ENCODE measurements at regions not wholly inside any gene's neighbourhood (a gene's known extent, or its start where the extent isn't known, plus 50 kb on each side); places are given as distances from the start of the nearest gene placed in this dataset.

DNA sequence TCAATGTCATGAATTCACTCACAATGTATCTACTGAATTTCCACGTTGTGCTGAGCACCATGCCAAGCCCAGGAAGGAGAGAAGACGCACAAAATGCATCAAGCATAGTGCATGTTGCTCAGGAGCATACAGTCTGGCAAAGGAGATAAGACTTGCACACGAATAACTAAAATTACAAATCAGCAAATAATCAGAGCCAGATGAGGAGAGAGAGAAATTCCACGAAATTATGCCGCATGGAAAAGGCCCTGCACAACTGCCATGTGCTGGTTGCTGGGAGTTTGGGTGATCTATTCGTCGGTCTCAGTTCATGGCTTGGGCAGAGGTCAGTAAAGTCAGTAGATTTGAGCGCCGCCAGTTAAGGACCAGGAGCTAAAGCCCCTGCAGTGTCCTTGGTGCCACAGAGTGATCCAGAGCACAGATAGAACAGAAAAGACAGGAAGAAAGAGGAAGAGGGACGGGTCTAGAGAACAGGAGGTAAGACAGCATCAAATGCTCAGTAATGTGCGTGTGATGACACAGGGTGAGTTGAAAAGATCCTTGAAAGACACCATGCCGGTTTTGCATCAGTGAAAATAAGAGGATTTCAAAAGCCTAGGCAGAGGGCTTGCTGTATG, 55.1 kb upstream of the ZNF281 start:
- Mint-ChIP-seq H3K4me3 (no peak overlapping the region), H3K9me3 (no peaks in the 10 kb centered on the region), H3K27ac (peak overlapping the region; percentile 68), H3K36me3 (ENCODE audit: low read depth) (no peaks in the 10 kb centered on the region), H3K27me3 (ENCODE audit: insufficient read depth, low read depth, poor library complexity) (no peaks in the 10 kb centered on the region), H3K4me1 (peaks cover 10% of the 10 kb centered on the region)
- H3F3A ChIP-seq (replicated peaks; ENCODE audit: low read depth): no peaks in the 10 kb centered on the region
- ATAC-seq (no peak; the same call in 1 of the 3 replicates), DNase-seq (ENCODE audit: low spot score) (no peak)
- H3K4me1 ChIP-seq (ENCODE audit: insufficient read depth): no peaks in the 10 kb centered on the region
- H3K4me2 ChIP-seq: no peak overlapping the region
- H3K27ac ChIP-seq (ENCODE audit: low read depth): no peak overlapping the region
- H2AFZ ChIP-seq: no peak overlapping the region
- no peak overlapping the region for H3K4me3 ChIP-seq
- TF ChIP-seq, protein P1, sequence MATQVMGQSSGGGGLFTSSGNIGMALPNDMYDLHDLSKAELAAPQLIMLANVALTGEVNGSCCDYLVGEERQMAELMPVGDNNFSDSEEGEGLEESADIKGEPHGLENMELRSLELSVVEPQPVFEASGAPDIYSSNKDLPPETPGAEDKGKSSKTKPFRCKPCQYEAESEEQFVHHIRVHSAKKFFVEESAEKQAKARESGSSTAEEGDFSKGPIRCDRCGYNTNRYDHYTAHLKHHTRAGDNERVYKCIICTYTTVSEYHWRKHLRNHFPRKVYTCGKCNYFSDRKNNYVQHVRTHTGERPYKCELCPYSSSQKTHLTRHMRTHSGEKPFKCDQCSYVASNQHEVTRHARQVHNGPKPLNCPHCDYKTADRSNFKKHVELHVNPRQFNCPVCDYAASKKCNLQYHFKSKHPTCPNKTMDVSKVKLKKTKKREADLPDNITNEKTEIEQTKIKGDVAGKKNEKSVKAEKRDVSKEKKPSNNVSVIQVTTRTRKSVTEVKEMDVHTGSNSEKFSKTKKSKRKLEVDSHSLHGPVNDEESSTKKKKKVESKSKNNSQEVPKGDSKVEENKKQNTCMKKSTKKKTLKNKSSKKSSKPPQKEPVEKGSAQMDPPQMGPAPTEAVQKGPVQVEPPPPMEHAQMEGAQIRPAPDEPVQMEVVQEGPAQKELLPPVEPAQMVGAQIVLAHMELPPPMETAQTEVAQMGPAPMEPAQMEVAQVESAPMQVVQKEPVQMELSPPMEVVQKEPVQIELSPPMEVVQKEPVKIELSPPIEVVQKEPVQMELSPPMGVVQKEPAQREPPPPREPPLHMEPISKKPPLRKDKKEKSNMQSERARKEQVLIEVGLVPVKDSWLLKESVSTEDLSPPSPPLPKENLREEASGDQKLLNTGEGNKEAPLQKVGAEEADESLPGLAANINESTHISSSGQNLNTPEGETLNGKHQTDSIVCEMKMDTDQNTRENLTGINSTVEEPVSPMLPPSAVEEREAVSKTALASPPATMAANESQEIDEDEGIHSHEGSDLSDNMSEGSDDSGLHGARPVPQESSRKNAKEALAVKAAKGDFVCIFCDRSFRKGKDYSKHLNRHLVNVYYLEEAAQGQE (IDR thresholded peaks at IDR 0.05; ENCODE audit: unreplicated experiment): no peak
- TF ChIP-seq, protein P2, sequence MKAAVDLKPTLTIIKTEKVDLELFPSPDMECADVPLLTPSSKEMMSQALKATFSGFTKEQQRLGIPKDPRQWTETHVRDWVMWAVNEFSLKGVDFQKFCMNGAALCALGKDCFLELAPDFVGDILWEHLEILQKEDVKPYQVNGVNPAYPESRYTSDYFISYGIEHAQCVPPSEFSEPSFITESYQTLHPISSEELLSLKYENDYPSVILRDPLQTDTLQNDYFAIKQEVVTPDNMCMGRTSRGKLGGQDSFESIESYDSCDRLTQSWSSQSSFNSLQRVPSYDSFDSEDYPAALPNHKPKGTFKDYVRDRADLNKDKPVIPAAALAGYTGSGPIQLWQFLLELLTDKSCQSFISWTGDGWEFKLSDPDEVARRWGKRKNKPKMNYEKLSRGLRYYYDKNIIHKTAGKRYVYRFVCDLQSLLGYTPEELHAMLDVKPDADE (IDR thresholded peaks at IDR 0.05): no peak
- TF ChIP-seq ZNF114 (CRISPR knock-in tag; IDR thresholded peaks at IDR 0.05): no peak
- TF ChIP-seq, protein P3, sequence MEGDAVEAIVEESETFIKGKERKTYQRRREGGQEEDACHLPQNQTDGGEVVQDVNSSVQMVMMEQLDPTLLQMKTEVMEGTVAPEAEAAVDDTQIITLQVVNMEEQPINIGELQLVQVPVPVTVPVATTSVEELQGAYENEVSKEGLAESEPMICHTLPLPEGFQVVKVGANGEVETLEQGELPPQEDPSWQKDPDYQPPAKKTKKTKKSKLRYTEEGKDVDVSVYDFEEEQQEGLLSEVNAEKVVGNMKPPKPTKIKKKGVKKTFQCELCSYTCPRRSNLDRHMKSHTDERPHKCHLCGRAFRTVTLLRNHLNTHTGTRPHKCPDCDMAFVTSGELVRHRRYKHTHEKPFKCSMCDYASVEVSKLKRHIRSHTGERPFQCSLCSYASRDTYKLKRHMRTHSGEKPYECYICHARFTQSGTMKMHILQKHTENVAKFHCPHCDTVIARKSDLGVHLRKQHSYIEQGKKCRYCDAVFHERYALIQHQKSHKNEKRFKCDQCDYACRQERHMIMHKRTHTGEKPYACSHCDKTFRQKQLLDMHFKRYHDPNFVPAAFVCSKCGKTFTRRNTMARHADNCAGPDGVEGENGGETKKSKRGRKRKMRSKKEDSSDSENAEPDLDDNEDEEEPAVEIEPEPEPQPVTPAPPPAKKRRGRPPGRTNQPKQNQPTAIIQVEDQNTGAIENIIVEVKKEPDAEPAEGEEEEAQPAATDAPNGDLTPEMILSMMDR (conservative IDR thresholded peaks at IDR 0.05; ENCODE audit: low read depth in 2 of 2): no peak
- TF ChIP-seq EZH2phosphoT487 (IDR thresholded peaks at IDR 0.05; ENCODE audit: unreplicated experiment): no peak
- no peak for TF ChIP-seq ZNF331 (CRISPR knock-in tag; IDR thresholded peaks at IDR 0.05; ENCODE audit: low read depth)
- TF ChIP-seq CREB1 (CRISPR knock-in tag; IDR thresholded peaks at IDR 0.05; ENCODE audit: low read depth): no peak
- TF ChIP-seq JUNB (IDR thresholded peaks at IDR 0.05; ENCODE audit: unreplicated experiment): no peak
- no peak for TF ChIP-seq STAT1 (IDR thresholded peaks at IDR 0.05; ENCODE audit: unreplicated experiment)
- TF ChIP-seq, protein P4, sequence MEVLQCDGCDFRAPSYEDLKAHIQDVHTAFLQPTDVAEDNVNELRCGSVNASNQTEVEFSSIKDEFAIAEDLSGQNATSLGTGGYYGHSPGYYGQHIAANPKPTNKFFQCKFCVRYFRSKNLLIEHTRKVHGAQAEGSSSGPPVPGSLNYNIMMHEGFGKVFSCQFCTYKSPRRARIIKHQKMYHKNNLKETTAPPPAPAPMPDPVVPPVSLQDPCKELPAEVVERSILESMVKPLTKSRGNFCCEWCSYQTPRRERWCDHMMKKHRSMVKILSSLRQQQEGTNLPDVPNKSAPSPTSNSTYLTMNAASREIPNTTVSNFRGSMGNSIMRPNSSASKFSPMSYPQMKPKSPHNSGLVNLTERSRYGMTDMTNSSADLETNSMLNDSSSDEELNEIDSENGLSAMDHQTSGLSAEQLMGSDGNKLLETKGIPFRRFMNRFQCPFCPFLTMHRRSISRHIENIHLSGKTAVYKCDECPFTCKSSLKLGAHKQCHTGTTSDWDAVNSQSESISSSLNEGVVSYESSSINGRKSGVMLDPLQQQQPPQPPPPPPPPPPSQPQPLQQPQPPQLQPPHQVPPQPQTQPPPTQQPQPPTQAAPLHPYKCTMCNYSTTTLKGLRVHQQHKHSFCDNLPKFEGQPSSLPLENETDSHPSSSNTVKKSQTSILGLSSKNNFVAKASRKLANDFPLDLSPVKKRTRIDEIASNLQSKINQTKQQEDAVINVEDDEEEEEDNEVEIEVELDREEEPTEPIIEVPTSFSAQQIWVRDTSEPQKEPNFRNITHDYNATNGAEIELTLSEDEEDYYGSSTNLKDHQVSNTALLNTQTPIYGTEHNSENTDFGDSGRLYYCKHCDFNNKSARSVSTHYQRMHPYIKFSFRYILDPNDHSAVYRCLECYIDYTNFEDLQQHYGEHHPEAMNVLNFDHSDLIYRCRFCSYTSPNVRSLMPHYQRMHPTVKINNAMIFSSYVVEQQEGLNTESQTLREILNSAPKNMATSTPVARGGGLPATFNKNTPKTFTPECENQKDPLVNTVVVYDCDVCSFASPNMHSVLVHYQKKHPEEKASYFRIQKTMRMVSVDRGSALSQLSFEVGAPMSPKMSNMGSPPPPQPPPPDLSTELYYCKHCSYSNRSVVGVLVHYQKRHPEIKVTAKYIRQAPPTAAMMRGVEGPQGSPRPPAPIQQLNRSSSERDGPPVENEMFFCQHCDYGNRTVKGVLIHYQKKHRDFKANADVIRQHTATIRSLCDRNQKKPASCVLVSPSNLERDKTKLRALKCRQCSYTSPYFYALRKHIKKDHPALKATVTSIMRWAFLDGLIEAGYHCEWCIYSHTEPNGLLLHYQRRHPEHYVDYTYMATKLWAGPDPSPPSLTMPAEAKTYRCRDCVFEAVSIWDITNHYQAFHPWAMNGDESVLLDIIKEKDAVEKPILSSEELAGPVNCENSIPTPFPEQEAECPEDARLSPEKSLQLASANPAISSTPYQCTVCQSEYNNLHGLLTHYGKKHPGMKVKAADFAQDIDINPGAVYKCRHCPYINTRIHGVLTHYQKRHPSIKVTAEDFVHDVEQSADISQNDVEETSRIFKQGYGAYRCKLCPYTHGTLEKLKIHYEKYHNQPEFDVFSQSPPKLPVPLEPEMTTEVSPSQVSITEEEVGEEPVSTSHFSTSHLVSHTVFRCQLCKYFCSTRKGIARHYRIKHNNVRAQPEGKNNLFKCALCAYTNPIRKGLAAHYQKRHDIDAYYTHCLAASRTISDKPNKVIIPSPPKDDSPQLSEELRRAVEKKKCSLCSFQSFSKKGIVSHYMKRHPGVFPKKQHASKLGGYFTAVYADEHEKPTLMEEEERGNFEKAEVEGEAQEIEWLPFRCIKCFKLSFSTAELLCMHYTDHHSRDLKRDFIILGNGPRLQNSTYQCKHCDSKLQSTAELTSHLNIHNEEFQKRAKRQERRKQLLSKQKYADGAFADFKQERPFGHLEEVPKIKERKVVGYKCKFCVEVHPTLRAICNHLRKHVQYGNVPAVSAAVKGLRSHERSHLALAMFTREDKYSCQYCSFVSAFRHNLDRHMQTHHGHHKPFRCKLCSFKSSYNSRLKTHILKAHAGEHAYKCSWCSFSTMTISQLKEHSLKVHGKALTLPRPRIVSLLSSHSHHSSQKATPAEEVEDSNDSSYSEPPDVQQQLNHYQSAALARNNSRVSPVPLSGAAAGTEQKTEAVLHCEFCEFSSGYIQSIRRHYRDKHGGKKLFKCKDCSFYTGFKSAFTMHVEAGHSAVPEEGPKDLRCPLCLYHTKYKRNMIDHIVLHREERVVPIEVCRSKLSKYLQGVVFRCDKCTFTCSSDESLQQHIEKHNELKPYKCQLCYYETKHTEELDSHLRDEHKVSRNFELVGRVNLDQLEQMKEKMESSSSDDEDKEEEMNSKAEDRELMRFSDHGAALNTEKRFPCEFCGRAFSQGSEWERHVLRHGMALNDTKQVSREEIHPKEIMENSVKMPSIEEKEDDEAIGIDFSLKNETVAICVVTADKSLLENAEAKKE (CRISPR knock-in tag; IDR thresholded peaks at IDR 0.05): no peak
- no peak for TF ChIP-seq POLR2AphosphoS5 (IDR thresholded peaks at IDR 0.05; ENCODE audit: low read depth)
- no peaks in the 10 kb centered on the region for H4K20me1 ChIP-seq (replicated peaks; ENCODE audit: insufficient read depth)
- no peaks in the 10 kb centered on the region; the same call in 1 of the 2 replicates for H3K36me3 ChIP-seq (ENCODE audit: insufficient read depth)
- no peaks in the 10 kb centered on the region for H3K79me2 ChIP-seq (replicated peaks; ENCODE audit: insufficient read depth)
- H3K9me2 ChIP-seq (ENCODE audit: insufficient read depth): no peaks in the 10 kb centered on the region
- H3K27me3 ChIP-seq (ENCODE audit: insufficient read depth): no peaks in the 10 kb centered on the region

All from GM23338 (cell line).